ENCODE measurements at regions not wholly inside any gene's neighbourhood (a gene's known extent, or its start where the extent isn't known, plus 50 kb on each side); places are given as distances from the start of the nearest gene placed in this dataset.
"Not testable (repeated sequence)": the region's sequence is repeated elsewhere in the genome, so short reads cannot be mapped to it uniquely, and the experiment has no call there.

DNA sequence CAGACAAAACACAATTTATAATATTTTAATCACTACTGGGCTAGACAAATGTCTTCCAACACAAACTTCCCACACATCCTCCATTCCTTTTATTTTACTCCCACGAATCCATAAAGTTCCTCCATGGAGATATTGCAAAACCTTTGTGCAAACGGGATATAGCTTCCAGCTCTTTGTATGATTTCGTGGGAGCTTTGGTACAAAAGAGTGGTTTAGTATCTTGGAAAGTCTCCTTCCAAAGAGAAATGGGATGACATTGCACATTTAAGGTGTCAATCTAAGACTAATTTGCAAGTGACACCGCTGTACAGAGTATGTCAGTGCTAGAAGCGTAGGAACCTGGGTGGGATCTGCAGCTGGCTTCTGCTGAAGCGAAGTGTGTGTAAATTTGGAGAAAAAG lies 455.2 kb upstream of the RUNX1 start:
- no peak for DNase-seq (ENCODE audit: low read depth)

GRCh38 chr21:35503671-35504070 lies 454.6 kb upstream of the RUNX1 start:
- DNase-seq (ENCODE audit: low read depth) = no peak

DNA sequence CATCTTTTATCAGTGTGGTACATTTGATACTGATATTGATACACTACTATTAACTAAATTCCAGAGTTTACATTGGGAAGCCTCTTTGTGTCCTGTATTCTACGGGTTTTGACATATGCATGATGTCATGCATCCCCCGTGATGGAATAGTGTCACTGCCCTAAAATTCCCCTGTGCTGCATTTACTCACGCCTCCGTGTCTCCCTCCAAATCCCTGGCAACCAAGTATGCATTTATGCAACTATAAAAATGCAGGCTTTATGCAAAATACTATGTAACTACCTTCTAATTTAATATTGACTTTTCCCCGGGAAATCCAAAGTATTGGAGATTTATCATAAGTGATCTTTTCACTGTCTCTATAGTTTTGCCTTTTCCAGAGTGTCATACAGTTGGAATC lies 453.7 kb upstream of the RUNX1 start:
- DNase-seq (ENCODE audit: low read depth) = no peak

GRCh38 chr21:35497522-35497921 lies 448.4 kb upstream of the RUNX1 start:
- DNase-seq (ENCODE audit: low read depth) = not testable (repeated sequence)

GRCh38 chr21:35491920-35492678 lies 443.0 kb upstream of the RUNX1 start:
- DNase-seq (ENCODE audit: low read depth) = no peak

GRCh38 chr21:35491114-35491513 lies 442.0 kb upstream of the RUNX1 start:
- no peak for DNase-seq (ENCODE audit: low read depth)

DNA sequence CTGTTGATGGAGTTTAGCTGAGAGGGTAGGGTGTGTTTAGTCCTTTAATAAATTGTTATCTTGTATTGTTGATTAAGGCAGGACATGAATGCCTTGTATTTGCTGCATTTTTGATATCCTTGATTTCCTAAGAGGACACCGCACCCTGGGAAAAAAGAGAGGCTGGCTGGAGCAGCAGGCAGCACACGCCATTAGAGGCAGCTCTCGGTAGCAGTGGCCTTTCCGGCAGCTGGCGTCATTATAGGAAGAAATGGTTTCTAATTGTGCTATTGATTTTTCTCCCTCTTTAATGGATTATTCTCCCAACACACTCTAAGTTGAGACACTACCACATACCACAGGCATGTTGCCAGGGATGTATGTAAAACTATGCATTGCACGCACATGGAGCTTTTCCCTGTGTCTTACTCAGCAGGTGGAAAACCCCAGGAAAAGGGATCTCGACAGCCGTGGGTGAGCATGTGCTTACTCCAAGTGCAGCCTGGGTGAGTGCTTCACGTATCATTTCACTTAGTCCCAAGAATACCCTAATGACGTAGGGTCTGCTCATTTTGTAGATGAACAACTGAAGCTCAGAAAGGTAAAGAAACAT lies 440.4 kb upstream of the RUNX1 start:
- peak; percentile 27 for DNase-seq (ENCODE audit: low read depth)

DNA sequence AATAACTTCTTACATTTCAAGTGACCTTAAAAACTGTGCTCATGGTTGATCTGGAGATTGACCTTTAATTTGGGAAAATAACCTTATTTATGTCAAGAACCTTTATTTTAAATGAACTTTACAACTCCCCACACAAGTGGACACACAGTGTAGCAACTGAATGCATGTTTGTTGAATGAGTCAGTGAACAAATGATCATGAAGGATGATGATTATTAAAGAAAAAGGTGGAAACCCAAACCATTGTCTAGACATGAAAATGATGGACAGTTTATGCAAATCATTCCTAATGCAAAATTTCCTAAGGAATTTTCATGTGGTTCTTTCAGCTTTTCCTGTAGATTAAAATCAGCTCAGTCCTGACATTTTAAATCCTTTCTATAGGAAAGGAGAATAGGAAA lies 439.8 kb upstream of the RUNX1 start:
- no peak for DNase-seq (ENCODE audit: low read depth)

GRCh38 chr21:35485364-35485763 lies 436.3 kb upstream of the RUNX1 start:
- DNase-seq (ENCODE audit: low read depth) = no peak

DNA sequence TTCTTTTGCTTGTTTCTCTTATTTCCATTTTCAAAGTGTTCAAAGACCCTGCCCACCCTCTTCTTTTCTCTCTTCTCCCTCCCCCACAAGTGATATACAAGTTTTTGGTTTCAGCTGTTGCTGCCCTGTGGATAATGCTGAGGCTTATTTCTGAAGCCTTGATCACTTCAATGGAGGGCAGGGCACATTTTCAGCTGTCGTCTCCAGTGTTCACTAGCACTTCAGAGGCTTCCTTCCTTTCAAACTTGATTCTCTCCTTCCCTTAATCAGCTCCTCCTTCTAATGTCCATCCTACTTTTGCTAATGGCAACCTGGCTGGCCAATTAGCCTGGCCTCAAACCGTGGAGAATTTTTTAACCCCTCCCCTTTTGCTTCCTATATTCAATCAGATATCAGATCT lies 435.7 kb upstream of the RUNX1 start:
- DNase-seq (ENCODE audit: low read depth) = no peak

DNA sequence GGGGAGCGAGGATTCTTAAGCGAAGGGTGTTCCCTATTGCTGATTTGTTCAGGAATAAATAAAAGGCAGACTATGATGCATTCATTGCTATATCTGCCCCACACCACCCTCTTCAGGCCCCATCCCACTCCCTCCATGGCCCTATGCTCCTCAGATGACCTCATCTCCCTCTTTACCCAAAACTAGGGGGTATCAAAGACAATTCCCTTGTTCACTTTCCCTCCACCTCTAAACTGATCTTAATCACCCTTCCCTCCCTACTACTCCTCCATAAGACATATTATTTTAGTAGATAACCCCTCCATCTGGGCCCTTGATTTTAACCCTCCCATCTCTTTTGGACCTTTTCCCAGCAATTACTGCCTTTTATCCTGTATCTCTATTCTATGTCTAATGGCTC lies 434.9 kb upstream of the RUNX1 start:
- DNase-seq (ENCODE audit: low read depth) = no peak

DNA sequence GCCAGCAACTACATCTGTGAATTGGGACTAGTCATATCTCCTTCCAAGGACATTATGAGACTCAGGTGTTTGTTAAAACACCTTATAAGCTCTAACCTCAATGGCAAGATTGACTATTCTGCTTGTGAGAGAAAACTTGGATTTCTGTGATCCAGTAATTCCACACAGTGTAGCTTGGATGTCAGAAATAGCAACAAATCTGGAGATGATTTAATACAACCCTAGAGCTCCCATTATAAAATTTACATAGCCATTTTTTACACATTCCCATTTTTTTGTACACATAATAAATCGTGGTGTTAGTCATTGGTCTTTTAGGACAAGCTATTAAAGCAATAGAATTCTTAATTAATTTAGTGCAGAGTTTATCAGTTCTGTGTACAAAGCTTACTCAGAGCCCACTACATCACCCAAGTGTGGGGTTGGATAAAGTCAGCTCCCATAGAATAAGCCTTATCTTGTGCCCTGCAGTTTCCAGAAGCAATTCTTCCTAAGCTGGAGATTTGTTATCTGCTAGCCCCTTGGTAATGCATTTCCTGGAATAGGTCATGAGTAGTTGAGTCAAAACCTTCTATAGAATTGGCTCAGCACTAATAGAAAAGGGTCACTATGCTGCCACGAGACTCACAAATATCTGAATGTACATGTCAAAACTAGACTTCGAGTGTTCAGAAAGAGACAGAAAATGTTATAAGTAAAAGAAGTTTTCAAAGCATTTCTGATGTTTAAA lies 434.0 kb upstream of the RUNX1 start:
- DNase-seq (ENCODE audit: low read depth) = no peak

- no peak for DNase-seq (ENCODE audit: low read depth)
Measured at GRCh38 chr21:35482096-35482495, 433.0 kb upstream of the RUNX1 start.

- DNase-seq (ENCODE audit: low read depth) = no peak
Measured at GRCh38 chr21:35481005-35481404, 431.9 kb upstream of the RUNX1 start.

GRCh38 chr21:35479529-35479928 lies 430.4 kb upstream of the RUNX1 start:
- DNase-seq (ENCODE audit: low read depth) = no peak

DNA sequence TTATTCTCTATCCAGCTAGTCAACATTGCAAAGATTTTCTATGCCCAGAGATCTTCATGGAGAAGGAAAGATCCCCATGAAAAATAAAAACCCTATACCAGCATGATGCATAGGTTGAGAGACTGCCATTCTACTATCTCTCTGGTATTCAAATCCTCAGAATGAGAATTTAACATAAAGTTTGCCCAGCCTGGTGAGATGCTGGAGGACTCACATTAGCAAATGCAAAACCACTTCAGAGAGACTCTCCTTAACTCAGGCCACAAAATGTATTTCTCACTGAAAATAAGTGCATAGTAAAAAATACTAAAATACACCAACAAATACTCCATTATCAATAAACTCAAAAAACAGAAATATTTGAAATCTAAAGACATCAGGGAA lies 430.0 kb upstream of the RUNX1 start:
- no peak for DNase-seq (ENCODE audit: low read depth)

- peak; percentile 29 for DNase-seq (ENCODE audit: low read depth)
Measured at GRCh38 chr21:35478161-35479064, 429.3 kb upstream of the RUNX1 start.

GRCh38 chr21:35477622-35478021 lies 428.5 kb upstream of the RUNX1 start:
- DNase-seq (ENCODE audit: low read depth) = no peak

- peak; percentile 10 for DNase-seq (ENCODE audit: low read depth)
Measured at GRCh38 chr21:35476621-35477395, 427.7 kb upstream of the RUNX1 start.

GRCh38 chr21:35475762-35476161 lies 426.7 kb upstream of the RUNX1 start:
- DNase-seq (ENCODE audit: low read depth) = no peak

GRCh38 chr21:35475009-35475408 lies 425.9 kb upstream of the RUNX1 start:
- DNase-seq (ENCODE audit: low read depth) = no peak

Measured in Daoy (cell line).